GM21723 (cell line): ENCODE measurements at regions not wholly inside any gene's neighbourhood (a gene's known extent, or its start where the extent isn't known, plus 50 kb on each side); places are given as distances from the start of the nearest gene placed in this dataset.
"Not testable (repeated sequence)": the region's sequence is repeated elsewhere in the genome, so short reads cannot be mapped to it uniquely, and the experiment has no call there.

ENCODE experiments used
- ATAC-seq: cut with Tn5 transposase; IDR thresholded peaks from one replicate; pipeline ENCODE4 v1.9.1; 2021; ENCODE audit warnings: mild to moderate bottlenecking, moderate library complexity; ENCODE audit not compliant: unreplicated experiment

- no peak for ATAC-seq
These were observed 135.5 kb downstream of the CEMIP2 start for GRCh38 chr9:71632776-71633175.

- no peak for ATAC-seq
These were observed 137.8 kb downstream of the CEMIP2 start for GRCh38 chr9:71630377-71630995.

GRCh38 chr9:71629578-71630215 lies 138.6 kb downstream of the CEMIP2 start:
- ATAC-seq, result no peak

- ATAC-seq, result no peak
These were observed 140.1 kb downstream of the CEMIP2 start for GRCh38 chr9:71628247-71628646.

- no peak for ATAC-seq
These were observed 140.8 kb downstream of the CEMIP2 start for GRCh38 chr9:71627537-71627936.

GRCh38 chr9:71626395-71626794 lies 141.9 kb downstream of the CEMIP2 start:
- no peak for ATAC-seq

- no peak for ATAC-seq
These were observed 143.6 kb downstream of the CEMIP2 start for GRCh38 chr9:71624728-71625127.

- no peak for ATAC-seq
These were observed 147.6 kb downstream of the CEMIP2 start for GRCh38 chr9:71620746-71621145.

GRCh38 chr9:71620331-71620730 lies 148.0 kb downstream of the CEMIP2 start:
- ATAC-seq, result no peak

GRCh38 chr9:71619926-71620325 lies 148.4 kb downstream of the CEMIP2 start:
- no peak for ATAC-seq

GRCh38 chr9:71614409-71615010 lies 153.8 kb downstream of the CEMIP2 start:
- ATAC-seq, result no peak

- no peak for ATAC-seq
These were observed 155.4 kb downstream of the CEMIP2 start for GRCh38 chr9:71612889-71613288.

GRCh38 chr9:71609448-71609830 lies 158.9 kb downstream of the CEMIP2 start:
- ATAC-seq, result no peak

GRCh38 chr9:71608825-71609447 lies 159.4 kb downstream of the CEMIP2 start:
- ATAC-seq, result no peak

GRCh38 chr9:71608021-71608420 lies 160.3 kb downstream of the CEMIP2 start:
- no peak for ATAC-seq

GRCh38 chr9:71607461-71607881 lies 160.8 kb downstream of the CEMIP2 start:
- ATAC-seq, result no peak

GRCh38 chr9:71604197-71605063 lies 163.9 kb downstream of the CEMIP2 start:
- ATAC-seq, result peak; percentile 90

- ATAC-seq, result no peak
These were observed 165.7 kb downstream of the CEMIP2 start for GRCh38 chr9:71602652-71603051.

- not testable (repeated sequence) for ATAC-seq
These were observed 172.6 kb downstream of the CEMIP2 start for GRCh38 chr9:71595762-71596161.

GRCh38 chr9:71594541-71594940 lies 173.8 kb downstream of the CEMIP2 start:
- ATAC-seq, result no peak

- ATAC-seq, result no peak
These were observed 175.9 kb downstream of the CEMIP2 start for GRCh38 chr9:71592400-71592799.
